Adrenal gland (tissue), 9 donors: ENCODE measurements at regions not wholly inside any gene's neighbourhood (a gene's known extent, or its start where the extent isn't known, plus 50 kb on each side); places are given as distances from the start of the nearest gene placed in this dataset.

Source experiments
- DNase-seq, 7 donors: peaks; one replicate each; pipeline ENCODE4 v3.0.0-alpha.2; 2019 to 2020
- H3K27ac ChIP-seq, 5 donors: fragments of 200-600 bp; sonication (generic) in 4 of 5; 1 replicate in 3 of 5; 2 replicates in 2 of 5; pipeline versions ENCODE4 v1.5.1 to v1.8.0; 2016 to 2020; ENCODE audit warnings: mild to moderate bottlenecking in 1 of 5
- H3K27me3 ChIP-seq: fragments of 200-600 bp; 2 replicates; pipeline ENCODE4 v1.8.0; 2021
- H3K36me3 ChIP-seq, 2 donors: fragments of 200-600 bp; replicated peaks in 1 of 2; 1 replicate in 1 of 2; 2 replicates in 1 of 2; pipeline versions ENCODE4 v1.5.1 to v1.8.0; 2018 to 2022
- H3K4me1 ChIP-seq, 2 donors: fragments of 200-600 bp; replicated peaks in 1 of 2; 1 replicate in 1 of 2; 2 replicates in 1 of 2; pipeline versions ENCODE4 v1.5.1 to v1.8.0; 2018 to 2021
- H3K4me3 ChIP-seq, 4 donors: fragments of 200-600 bp; sonication (generic) in 3 of 4; one replicate each; pipeline ENCODE4 v1.5.1; 2016 to 2018
- H3K9me3 ChIP-seq, 3 donors: fragments of 200-600 bp; sonication (generic) in 1 of 3; replicated peaks in 1 of 3; 1 replicate in 2 of 3; 2 replicates in 1 of 3; pipeline versions ENCODE4 v1.5.1 to v1.8.0; 2016 to 2021
- CTCF ChIP-seq, 6 experiments: fragments of 450-650 bp in 4 of 6; fragments of 200-600 bp in 2 of 6; sonication (generic) in 1 of 6; IDR thresholded peaks; 1 replicate in 5 of 6; 2 replicates in 1 of 6; pipeline versions ENCODE4 v1.5.1 to v1.8.0; 2016 to 2021; ENCODE audit warnings: antibody characterized with exemption in 6 of 6, mild to moderate bottlenecking in 2 of 6, moderate library complexity in 1 of 6
- POLR2A ChIP-seq, 2 donors: fragments of 450-650 bp; IDR thresholded peaks; one replicate each; pipeline ENCODE4 v1.6.1; 2017; ENCODE audit warnings: antibody characterized with exemption in 2 of 2, mild to moderate bottlenecking in 2 of 2, moderate library complexity in 1 of 2
- WGBS, 4 donors: extraction: QIAGEN DNeasy Blood & Tissue Kit in 2 of 4; methylation state at CpG; one replicate each; pipeline versions ENCODE4 v1.1.5 to v1.1.7; 2013 to 2017; 5-methylcytosine and 5-hydroxymethylcytosine counted together
- intact Hi-C, 2 donors: fragments of 100-400 bp; cut with DNase I; formaldehyde crosslinking; loops; one replicate each; pipeline versions ENCODE4 v1.14.1 to v1.15.0; 2022 to 2023
- donor health status: healthy with polysubstance abuse.
- donor health status: Bipolar disorder and iron deficiency.
- donor health status: DM: yes; HTN: yes; CAD: no.
- donor health status: DM: no; HTN: no; CAD: no.
- donor health status: DM: no; HTN: no; CAD: no.

DNA sequence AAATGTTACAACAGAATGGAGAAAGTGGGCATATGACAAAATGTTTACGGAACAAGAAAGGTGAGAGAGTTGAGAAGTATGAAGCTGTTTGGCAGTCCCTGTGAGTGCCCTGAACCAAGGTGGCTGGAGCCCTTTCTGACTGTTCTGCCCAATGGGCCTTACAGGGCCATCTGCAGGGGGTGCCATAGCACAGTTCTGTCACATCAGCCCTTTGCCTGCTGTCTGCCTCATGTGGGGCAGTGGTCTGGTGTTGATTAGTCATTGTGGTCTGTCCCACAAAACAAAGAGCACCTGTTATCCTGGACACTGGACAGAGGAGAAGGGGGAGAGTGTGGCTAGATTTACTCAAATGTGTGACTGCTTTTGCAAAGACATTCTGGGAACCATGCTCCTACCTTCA, 51.5 kb upstream of the OSBPL3 start:
- H3K4me1 ChIP-seq: no peaks in the 10 kb centered on the region
- no peaks in the 10 kb centered on the region for H3K27me3 ChIP-seq
- TF ChIP-seq POLR2A (IDR thresholded peaks at IDR 0.05): no peak
- no peak for TF ChIP-seq CTCF (IDR thresholded peaks at IDR 0.05)
- no peak for DNase-seq
- no peaks in the 10 kb centered on the region for H3K9me3 ChIP-seq
- 80 to 92% (median 87%) methylated on average over 1 of the region's 1 CpG for WGBS, 4 donors
- H3K36me3 ChIP-seq: no peaks in the 10 kb centered on the region
- no peak overlapping the region for H3K27ac ChIP-seq
- intact Hi-C loops: no loop called here
- no peak overlapping the region for H3K4me3 ChIP-seq

DNA sequence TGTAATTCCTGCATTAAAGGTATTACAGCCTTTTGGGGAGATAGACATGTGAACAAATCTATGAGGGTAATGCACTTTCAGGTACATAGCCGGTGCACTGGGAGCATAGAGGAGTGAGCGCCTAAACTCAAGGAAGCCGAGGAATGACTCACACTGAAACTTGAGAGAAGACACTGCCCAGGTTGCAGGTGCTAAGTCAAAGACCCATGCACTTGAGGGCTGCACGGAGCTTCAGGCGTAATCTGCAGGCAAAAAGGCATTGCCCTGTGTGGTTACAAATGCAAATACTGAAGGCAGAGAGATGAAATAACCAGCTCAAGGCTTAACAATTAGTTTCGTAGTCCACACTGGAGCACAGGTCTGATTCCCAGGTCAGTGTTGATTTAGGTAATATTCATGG, 51.0 kb upstream of the OSBPL3 start:
- Histone ChIP-seq H3K36me3 (no peaks in the 10 kb centered on the region), H3K9me3 (no peaks in the 10 kb centered on the region), H3K27ac (no peak overlapping the region), H3K4me1 (no peaks in the 10 kb centered on the region), H3K4me3 (no peak overlapping the region), H3K27me3 (no peaks in the 10 kb centered on the region)
- DNase-seq: no peak
- no peak for TF ChIP-seq POLR2A (IDR thresholded peaks at IDR 0.05)
- no peak for TF ChIP-seq CTCF (IDR thresholded peaks at IDR 0.05)
- WGBS, 4 donors: 68 to 89% (median 77%) methylated on average over 6 of the region's 6 CpGs
- intact Hi-C loops: no loop called here
